ENCODE measurements at regions not wholly inside any gene's neighbourhood (a gene's known extent, or its start where the extent isn't known, plus 50 kb on each side); places are given as distances from the start of the nearest gene placed in this dataset.

GRCh38 chr20:24378661-24379483 lies 90.6 kb upstream of the SYNDIG1 start:
- TF ChIP-seq CTCF (IDR thresholded peaks at IDR 0.05) (no peak), POLR2A (IDR thresholded peaks at IDR 0.05) (no peak)

All from thyroid gland (tissue), 4 donors.